NCI-H1930 (cell line): ENCODE measurements at regions not wholly inside any gene's neighbourhood (a gene's known extent, or its start where the extent isn't known, plus 50 kb on each side); places are given as distances from the start of the nearest gene placed in this dataset.
"Not testable (repeated sequence)": the region's sequence is repeated elsewhere in the genome, so short reads cannot be mapped to it uniquely, and the experiment has no call there.

Experiments used
- DNase-seq, 2 experiments: peaks; one replicate each; lab custom pipeline; 2025; lab: John Stamatoyannopoulos, UW

- no peak for DNase-seq
Observed at GRCh38 chr3:164377466-164377865, 700.8 kb downstream of the SI start.

DNA sequence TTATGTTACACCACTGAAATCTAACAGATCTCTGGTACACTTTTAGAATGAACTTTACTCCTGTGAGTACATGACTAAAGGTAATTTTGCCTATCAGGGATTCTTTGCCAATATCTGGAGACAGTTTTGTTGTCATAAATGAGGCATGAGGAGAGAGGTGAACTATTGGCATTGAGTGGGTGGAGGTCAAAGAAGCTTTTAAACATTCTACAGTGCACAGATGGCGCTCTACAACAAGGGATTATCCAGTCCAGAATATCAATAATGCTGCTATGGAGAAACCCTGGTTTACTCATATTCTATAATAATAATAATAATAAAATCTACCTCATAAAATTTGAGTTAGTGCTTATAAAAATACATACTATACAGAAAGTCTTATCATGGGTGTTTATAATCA, 702.3 kb downstream of the SI start:
- no peak for DNase-seq

DNA sequence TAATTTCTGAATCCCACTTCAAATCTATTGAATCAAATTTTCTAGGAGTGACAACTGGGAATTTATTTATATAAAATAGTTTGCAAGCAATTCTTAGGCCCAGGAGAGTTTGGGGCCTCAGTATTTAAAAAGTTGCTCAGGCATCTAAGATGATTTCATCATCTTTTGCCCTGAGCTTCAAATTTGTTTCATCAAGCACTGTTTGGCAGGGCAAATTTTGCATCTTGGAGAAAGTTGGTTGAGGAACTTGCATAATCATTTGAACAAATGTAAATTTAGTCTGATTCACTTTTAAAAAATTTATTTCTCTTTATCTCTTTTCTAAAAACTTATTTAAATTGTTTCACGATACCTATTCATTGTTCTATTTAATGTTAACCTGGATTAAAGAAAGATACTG, 702.8 kb downstream of the SI start:
- no peak for DNase-seq

DNA sequence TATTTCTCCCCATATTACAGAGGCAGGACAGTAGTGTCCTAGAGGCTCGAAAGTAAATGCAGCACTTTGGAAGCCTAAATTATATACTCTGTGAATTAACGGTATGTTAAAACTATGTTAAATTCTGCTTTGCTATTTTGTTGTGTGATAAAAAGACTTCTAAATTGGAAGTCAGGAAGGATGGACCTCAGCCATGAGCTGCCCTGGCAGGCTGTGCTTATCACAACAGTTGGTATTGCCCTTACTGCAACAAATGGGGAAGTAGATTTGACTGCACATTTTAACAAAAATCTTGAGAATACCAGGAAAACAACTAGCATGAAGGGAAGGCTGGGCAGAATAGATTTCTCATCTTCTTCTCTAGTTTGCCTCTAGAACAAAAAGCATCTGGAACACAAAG, 706.6 kb downstream of the SI start:
- no peak for DNase-seq

GRCh38 chr3:164370970-164371369, 707.3 kb downstream of the SI start:
- DNase-seq: no peak

GRCh38 chr3:164365242-164365641, 713.1 kb downstream of the SI start:
- DNase-seq: no peak

DNA sequence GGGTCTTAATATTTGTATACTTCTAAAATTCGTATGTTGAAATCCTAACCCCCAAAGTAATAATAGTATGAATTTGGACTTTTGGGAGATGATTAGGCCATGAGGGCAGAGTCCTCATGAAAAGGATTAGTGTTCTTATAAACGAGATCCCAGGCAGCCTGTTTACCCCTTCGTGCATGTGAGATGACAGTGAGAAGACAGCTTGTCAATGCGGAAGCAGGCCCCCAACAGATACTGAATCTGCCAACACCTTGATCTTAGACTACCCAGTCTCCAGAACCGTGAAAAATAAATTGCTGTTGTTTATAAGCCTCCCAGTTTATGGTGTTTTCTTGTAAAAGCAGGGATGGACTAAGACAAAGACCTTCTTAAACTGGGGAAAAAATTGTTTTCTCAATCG, 714.2 kb downstream of the SI start:
- DNase-seq: no peak

- DNase-seq: no peak
Observed at GRCh38 chr3:164360738-164361406, 717.4 kb downstream of the SI start.

- no peak for DNase-seq
Observed at GRCh38 chr3:164360078-164360578, 718.2 kb downstream of the SI start.

DNA sequence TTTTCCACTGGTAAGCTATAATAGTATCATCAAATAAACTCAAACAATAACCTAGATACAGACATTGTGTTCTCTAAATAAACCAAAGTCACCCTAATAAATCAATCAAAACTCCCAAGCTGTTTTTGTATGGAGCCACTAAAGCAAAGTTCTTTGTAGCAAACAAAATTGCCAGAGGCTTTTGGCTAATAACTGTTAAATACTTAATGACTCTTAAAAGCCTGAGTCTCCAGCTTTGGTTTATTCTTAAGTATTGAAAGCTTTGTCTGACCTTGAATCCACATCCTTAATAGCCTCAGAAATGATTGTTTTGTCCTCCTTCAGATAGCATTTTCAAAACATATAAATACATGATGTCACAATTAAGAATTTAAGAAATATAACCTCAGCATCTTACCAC, 725.3 kb downstream of the SI start:
- DNase-seq: no peak

DNA sequence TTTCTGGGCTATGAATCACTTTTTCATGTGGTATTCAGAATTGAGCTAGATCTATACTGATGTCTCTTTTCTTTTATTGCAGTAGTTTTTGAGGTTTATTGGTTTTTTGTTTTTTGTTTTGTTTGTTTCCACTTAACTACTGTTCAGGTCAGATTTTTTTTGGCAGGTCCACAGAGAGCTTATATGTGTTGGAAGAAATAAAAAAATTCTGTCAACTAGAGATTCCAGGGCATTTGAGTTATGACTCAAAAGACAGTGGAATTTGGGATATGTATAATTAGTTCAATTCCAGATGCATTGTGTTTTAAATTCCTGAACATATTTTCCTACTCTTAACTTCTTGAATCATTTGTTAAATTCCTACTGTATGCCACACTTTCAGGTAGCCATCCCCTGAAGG, 727.2 kb downstream of the SI start:
- DNase-seq: no peak

- DNase-seq: not testable (repeated sequence)
Observed at GRCh38 chr3:164342206-164342605, 736.1 kb downstream of the SI start.

- no peak for DNase-seq
Observed at GRCh38 chr3:164341086-164341485, 737.2 kb downstream of the SI start.

- DNase-seq: no peak
Observed at GRCh38 chr3:164340273-164340672, 738.0 kb downstream of the SI start.

- no peak for DNase-seq
Observed at GRCh38 chr3:164332831-164333802, 745.2 kb downstream of the SI start.

DNA sequence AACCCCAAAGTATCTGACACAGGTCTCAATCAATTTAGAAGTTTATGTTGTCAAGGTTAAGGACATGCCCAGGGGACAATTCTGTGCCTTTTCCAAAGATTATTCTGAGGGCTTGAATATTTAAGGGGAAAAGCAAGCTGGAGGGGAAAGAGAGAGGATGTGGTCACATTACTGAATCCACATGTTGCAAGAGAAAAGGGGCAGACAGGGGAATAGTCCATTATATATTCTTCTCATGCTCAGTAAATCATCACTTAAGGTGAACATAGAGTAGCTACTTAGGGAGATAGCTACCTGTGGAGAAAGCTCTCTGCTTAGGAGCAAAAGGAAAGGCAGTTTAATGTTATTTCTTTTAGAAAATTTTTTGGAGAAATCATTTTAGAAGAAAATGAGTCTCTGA, 751.6 kb downstream of the SI start:
- no peak for DNase-seq

GRCh38 chr3:164320962-164321361, 757.3 kb downstream of the SI start:
- DNase-seq: no peak

- DNase-seq: no peak
Observed at GRCh38 chr3:164306042-164306441, 772.3 kb downstream of the SI start.

GRCh38 chr3:164303894-164304293, 774.4 kb downstream of the SI start:
- no peak for DNase-seq

DNA sequence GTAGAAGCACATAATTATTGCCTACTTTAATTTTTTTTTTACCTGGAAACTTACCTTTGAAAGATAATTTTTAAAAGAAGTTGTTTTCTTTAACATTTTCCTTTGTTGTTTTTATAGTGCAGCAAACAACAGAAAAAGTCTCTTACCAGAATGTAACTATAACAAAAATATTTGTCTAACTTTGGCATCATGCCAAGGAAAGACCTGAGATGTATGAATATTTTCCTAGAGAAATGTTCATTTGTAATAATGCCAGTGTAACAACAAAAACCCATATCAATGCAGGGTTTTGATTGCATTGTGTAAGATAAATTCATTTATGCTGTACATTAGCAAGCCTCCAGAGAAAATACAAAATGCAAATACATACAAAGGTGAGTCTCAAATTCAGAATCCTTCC, 775.7 kb downstream of the SI start:
- DNase-seq: no peak

DNA sequence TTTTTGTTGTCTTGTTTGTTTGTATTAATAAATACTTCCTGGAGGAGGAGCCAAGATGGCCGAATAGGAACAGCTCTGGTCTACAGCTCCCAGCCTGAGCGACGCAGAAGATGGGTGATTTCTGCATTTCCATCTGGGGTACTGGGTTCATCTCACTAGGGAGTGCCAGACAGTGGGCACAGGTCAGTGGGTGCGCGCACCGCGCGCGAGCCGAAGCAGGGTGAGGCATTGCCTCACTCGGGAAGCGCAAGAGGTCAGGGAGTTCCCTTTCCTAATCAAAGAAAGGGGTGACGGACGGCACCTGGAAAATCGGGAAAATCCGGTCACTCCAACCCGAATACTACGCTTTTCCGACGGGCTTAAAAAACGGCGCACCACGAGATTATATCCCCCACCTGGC, 786.8 kb downstream of the SI start:
- not testable (repeated sequence) for DNase-seq

DNA sequence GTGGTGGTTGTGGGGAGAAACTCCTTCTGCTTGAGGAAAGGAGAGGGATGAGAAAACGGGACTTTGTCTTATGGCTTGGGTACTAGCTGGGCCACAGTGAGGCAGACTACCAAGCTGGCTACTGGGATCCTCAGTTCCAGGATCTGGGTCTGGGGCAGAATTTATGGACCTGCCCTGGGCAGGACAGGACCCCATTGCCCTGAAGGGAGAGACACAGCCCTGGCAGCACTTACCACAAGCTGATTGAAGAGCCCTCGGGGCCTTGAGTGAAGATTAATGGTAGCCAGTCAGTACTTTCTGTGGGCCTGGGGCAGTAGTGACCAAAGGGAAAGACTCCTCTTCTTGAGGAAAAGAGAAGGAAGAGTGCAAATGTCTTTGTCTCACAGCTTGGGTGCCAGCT, 799.7 kb downstream of the SI start:
- no peak for DNase-seq

- DNase-seq: no peak
Observed at GRCh38 chr3:164267053-164267452, 811.2 kb downstream of the SI start.
